HG02938 (cell line): ENCODE measurements at regions not wholly inside any gene's neighbourhood (a gene's known extent, or its start where the extent isn't known, plus 50 kb on each side); places are given as distances from the start of the nearest gene placed in this dataset.

Experiments used
- ATAC-seq: cut with Tn5 transposase; IDR thresholded peaks from one replicate; pipeline ENCODE4 v1.9.1; 2021; ENCODE audit warnings: mild to moderate bottlenecking, moderate library complexity; ENCODE audit not compliant: unreplicated experiment

DNA sequence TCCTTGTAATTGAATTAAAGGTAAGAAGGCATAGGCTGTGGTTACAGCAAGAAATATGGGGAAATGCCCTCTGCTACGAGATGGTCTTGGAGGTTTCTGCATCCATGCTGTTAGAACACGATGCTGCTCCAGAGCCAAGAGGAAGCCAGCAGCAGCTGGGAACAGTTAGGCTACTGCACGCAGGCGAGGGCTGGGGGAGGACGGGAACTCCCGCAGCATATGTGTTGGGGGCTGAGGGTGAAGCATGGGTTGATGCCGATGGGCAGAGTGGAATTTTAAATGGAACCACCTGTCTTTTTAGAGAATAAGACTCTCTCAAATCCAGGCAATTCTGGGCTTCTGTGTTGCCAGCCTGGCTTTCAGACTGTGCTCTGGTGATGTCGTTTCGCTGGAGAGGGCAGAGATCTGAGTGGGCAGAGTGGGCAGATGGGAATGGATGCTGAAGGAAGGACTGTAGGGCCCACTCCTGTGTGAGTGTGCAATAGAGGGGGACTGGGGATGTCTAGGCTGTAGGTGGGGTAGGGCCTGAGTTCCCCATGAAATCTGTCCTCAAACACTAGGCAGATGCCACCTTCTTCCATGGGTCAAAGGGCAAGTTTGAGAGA lies 417.0 kb upstream of the TPM1 start:
- no peak for ATAC-seq

DNA sequence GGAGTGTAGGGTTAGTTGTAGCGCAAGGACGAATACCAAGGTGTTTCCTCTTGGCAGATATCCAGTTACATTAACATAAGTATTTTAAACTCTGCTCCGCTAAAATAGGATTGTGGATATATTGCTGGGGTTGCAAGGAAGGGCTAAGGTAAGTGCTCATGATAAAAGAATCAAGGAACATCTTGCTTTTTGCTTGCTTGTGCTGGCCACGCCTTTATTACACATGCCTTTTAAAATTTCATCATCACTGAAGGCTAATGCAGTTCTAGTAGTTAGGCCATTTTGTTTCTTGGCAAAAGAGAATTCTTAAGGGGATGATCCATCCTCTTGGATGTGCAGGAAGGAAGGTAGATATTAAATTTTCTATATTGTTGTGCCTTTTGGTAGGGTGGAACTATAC lies 415.6 kb upstream of the TPM1 start:
- ATAC-seq, result no peak

DNA sequence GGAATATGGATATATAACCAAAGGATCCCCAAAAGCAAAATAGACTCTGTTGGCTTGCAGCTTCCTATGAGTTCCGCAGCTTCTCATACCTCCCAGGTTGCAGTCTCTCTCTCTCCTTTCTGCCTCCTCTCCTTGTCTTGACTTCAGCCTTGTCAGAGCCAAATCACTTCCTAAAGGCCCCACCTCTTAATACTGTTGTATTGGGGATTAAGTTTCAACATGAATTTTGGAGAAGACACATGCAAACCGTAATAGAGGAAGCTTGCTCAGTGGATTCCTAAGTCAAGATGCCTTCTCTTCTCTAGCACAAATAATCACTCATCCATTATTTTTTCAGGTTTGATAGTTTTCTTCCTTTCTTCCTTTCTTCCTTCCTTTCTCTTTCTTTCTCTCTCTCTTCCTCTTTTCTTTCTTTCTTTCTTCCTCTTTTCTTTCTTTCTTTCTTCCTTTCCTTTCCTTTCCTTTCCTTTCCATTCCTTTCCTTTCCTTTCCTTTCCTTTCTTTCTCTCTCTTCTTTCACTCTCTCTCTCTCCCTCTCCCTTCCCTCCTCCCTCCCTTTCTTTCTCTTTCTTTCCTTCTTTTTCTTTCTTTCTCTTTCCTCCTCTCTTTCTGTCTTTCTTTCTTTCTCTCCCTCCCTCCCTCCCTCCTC lies 411.3 kb upstream of the TPM1 start:
- no peak for ATAC-seq

DNA sequence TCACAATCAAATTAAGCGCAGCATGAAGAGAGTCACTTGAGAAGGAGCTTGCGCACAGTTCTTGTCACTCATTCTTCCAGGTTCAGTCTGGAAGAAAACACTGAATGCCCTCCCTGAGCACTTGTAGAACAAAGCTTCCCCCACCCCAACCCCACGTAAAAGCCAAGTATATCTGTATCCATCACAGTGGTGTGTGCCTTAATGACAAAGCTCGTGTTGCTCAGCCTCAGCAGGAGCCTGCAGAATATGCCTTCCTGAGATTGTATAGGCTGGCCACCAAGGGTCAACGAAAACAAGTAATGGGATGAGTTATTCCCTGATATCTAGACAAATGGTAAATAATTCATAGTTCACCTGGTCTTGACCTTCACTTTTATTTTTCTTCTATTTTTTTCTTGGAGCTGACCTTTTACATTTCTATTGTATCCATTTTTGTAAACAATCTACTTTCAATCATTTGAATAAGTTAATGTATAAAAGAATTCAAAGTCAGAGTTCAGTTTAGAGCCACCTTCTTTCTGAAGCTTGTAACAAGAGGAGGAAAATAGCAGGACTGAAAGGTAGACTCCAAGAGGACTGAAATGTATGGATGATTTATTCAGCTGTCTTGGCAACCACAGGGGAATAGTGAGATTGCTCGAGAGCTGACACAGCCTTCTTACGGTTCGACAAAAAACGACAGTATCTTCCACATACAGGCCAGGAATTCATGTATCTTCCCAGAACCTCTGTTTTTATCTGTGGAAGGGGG lies 405.5 kb upstream of the TPM1 start:
- ATAC-seq, result no peak

DNA sequence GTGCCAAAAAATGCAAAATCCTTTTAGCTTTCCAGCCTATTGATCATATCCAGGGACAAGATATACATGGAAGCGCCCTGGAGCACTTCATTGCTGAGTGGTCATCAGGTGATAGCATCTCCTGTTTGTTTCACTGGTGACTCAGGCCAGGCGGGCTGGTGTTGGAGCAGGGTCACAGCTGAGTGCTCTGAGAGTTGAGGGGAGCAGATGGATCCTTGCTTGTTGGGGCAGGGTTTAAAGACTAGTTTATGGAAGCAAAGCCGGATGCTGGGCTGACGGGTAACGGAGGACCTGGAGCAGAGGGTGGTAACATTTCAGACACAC lies 405.0 kb upstream of the TPM1 start:
- no peak for ATAC-seq

DNA sequence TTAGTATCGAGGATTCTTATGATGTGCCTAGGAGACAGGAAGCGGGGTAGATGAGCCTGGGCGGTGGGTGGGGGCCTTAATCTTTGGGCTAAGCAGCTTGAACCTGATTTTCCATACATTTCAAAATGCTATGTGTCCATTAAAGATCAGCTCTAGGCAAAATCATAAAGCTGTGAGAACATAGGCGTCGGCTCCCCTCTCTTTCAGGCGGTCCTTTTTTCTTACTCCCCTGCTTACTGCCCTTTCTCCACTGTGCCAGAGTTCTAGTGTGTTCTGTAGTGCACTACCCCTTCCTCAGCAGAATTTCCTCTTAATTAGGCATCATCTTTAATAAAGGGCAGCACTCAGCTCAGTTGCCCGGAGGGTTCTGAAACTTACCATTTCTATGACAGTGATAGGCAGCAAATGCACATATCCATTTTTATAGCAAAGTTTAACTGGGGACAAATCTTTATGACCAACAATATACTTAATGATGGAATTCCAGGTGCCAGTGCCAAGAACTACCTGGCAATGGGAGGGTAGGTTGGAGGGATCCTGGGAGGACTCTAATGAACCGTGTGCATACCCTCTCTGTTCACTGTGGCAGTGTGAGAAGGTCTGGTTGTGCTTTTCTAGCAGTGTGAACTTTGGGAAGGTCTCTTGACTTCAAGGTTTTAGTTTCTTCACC lies 404.5 kb upstream of the TPM1 start:
- ATAC-seq, result no peak

DNA sequence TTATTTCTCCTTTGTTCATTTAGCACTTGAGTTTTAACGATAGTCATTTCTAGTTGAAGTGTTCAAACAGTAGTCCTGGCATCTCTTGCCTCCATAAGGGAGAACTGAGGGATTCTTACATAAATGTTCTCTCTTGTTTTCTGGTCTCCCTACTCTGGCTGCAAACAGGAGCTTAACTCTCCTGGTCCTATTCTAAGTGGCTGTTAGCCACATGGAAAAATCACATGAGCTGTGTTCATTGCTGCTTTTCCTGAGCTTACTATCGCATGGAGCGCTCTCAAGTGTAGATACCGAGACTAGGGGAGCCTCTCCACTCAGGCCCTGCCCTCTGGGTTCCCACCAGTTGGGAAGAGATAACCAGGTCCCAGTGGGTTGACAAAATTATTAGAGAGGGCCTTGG lies 403.1 kb upstream of the TPM1 start:
- no peak for ATAC-seq

DNA sequence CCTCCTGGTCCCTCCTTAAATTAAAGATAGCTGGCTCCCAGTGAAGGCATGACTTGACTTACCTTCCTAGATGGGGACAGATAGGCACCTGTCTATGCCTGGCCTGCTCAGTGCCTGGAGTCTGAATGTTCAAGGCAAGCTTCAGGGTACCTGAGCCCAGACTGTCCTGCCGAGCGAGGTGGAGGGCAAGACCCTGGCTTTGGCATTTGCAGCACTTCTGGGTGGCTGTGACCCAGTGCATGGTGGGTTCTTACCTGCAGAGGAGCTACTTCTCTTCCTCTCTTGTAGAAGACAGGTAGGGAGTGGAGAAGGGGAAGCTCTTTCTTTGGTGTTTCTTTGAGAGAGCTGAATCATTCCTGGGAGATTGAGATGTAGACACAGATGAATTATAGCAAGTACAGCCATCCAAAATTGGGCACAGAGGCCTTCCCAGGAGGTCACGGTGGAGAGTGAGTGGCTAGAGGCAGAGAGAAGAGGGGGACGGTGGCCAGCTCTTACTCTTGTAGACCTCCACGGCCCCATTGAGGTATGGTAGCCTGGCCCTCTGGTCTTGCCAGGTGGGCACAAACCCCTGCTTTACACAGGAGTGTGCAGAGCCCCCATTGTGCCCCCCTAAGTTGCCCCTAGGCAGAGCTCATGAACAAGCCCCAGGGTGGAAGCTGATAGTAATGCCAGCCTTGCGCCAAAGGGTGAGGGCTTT lies 402.5 kb upstream of the TPM1 start:
- ATAC-seq, result no peak

DNA sequence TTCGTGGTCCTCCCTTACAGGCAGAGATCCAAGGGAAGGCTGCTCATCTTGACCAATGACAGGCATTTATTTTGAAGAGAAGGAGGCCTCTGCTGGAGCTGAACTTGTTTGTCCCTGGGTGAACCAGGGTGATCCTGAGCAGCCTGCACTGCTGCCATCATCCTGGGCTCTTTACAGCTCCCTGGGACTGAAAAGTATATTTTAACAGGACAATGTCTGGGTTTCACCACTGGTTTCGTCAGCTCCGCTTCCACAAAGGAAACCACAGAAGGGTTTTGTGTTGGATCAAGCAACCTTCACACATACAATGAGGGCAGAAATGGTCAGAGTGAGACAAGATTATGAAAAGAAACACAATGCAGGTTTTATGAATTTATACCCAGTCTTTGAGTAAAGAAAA lies 400.7 kb upstream of the TPM1 start:
- no peak for ATAC-seq

DNA sequence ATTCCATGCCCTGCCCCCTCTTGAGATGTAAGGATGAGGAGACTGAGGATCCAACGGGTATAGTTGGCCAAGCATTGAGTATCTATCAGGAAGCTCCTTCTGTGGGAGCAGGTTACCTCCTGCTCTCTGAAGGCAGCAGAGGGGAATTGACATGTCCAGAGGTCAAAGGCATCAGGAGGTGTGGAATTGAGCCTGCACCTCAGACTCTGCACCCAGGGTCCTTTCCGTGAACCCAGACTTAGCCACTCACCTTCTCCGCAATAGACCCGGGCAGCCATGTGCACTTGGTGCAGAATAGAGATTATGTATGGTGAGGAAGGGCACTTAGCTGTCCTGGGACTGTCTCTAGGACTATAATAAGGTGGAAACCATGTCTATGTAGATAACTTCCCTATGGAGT lies 399.0 kb upstream of the TPM1 start:
- ATAC-seq, result no peak

DNA sequence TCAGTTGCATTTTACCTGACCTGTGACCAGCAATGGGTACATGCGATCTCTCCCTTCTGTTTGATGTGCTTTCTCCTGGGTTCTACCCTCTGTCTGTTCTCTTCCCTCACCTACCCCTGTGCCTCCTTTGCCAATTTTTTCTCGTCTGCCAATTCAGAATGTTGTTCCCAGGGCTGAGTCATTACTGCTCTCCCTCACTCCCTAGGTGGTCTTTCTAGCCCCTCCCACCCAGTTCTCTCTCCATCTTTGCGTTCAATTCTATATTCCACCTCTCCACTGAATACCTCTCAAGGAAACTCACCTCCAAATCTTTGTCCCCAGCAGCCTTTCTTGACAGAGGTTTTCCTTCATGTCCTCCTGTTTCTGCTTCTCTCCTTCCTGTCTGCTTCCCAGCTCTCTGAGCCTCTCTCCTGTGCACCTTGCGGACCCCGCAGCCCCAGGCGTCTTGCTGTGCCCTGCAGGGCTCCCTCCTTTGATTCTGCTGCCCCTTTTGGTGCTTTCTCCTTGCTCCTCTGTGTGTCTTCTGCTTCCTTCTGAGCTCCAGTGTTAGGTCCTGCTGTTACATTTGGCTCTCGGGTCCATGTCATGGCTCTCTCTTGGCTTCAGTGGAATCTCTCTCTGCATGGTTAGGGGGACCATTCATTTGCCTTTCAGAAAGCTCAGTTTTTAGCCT lies 398.2 kb upstream of the TPM1 start:
- ATAC-seq, result no peak

DNA sequence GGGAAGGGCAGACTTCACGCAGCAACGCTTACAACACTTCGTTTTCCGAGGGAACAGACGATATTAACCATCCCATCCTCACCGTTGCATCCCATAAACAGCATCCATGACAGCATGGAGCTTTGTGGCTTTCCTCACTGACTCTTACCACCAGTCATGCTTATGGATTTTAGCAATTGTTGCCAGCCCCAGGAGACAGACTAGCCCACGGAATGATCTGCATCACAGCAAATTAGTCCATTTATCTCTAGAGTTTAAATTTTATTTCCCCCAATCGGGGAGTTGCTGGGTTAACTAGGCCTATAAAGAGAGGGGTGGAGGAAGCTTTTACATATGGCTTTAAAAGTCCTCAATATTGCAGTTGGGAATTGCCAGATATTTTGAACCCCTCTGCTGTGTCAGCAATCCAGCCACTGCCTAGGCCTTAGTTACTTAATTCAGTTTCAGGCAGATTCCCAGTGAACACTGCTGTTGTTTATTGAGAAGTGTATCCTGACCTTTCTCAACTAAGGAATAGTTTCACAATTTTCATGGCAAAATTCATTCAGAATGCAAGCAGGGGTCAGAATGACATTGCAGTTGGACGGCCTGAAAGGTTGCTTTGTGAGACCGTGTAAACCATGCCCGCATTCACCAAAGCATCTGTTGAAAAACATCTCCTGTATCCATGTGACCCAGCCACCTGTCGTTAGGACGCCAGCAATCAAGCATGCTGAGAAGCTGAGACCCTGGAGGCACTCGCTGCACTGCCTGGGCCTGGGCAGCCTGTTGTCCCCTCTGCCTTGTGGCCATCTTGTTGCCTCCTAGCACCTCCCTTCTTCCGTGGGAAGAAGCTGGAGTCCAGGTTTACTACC lies 397.4 kb upstream of the TPM1 start:
- no peak for ATAC-seq

DNA sequence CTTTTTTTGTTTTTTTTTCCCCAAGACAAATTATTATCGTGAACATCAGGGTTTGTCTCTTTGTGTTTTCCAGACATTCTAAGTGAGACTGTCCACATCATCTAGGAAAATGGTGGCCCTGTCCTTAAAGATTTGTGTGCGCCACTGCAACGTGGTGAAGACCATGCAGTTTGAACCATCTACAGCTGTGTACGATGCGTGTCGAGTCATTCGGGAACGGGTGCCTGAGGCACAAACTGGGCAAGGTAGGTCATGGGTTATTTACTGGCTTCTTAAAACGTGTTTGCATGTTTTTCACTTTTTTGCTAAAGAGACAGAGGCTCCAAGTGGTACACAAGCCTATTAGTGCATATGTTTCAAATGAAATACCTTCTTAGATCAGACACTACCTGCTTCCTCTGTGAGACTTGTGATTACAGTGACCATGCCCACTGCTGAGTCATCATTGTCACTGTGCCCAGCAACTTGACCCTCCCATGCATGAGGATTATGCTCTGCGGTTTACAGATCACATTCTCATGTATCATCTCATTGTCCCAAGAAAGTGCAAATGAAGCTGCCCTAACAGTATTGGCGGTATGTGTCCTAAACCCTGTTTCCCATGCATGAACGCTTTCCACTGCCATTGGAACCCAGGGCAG lies 395.2 kb upstream of the TPM1 start:
- no peak for ATAC-seq

DNA sequence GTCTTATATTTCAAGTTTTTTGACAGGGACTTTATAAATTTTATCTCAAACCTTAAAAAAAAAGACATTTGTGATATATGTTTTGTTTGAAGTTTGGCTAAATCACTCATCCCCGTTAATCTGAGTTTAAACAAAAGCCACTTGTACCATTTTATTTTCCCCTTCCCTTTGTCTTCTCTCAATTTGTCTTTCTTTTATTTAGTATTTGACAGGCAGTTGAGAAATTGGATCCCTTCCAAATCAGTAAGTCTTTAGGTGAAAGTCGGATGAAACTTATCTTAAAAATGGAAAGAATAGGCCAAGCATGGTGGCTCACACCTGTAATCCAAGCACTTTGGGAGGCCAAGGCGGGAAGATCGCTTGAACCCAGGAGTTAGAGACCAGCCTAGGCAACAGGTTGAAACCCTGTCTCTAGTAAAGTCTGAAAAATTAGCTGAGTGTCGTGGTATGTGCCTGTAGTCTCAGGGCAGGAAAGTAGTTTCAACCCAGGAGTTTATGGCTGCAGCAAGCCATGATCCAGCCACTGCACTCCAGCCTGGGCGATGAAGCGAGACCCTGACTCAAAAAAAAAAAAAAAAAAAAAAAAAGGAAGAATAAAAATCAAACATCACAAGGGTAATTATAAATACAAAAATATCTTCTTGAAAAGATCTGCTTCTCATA lies 394.6 kb upstream of the TPM1 start:
- ATAC-seq, result no peak

DNA sequence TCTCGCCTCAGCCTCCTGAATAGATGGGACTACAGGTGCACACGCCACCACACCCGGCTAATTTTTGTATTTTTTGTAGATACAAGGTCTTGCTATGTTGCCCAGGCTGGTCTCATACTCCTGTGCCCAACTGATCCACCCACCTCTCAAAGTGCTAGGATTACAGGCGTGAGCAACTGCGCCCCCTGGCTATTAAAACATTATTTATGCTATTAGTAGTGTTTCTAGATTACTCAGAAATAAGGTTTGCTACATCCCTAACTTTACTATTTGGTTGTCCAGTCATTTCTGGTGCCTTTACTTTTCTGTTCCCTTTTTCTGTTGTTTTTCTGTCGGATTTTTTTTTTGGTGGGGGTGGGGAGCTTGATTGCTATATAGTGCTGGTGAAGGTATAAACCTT lies 393.6 kb upstream of the TPM1 start:
- no peak for ATAC-seq

DNA sequence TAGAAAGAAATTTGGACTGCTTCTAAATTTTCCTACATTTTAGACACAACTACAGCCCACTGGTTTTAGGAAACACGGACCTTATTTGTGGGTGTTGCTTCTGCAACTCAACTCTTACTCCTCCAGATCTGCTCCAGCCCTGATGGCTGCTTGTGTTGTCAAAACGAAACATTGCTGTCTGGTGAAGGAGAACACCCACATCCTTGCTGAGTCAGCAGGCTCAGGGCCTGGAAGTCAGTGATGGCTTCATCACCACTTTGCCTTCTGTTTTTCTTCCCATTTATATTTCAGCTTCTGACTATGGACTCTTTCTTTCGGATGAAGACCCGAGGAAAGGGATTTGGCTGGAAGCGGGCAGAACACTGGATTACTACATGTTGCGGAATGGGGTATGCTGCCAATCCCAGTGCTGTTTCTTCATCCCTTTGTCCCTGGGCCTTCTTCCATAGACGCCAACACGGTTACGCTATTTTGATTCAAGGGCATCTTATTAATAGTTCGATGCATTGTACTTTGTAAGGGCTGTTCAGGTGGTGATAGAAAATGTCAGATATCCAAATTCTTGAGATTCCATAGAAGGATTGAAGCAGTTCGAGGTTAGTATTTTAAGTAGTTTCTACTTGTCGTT lies 392.6 kb upstream of the TPM1 start:
- peak; percentile 80 for ATAC-seq

DNA sequence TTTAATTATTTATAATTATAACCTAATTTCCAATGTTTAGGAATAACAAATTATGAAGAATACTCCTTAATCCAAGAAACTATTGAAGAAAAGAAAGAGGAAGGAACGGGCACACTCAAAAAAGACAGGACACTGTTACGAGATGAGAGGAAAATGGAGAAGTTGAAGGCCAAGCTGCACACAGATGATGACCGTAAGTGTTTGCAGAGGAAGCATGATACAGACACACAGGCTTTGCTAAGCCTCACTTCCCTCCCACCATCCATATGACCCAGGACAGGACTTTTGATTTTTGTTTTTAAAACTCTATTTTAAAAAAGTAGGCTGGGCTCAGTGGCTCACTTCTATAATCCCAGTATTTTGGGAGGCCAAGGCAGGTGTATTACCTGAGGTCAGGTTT lies 389.4 kb upstream of the TPM1 start:
- ATAC-seq, result no peak

DNA sequence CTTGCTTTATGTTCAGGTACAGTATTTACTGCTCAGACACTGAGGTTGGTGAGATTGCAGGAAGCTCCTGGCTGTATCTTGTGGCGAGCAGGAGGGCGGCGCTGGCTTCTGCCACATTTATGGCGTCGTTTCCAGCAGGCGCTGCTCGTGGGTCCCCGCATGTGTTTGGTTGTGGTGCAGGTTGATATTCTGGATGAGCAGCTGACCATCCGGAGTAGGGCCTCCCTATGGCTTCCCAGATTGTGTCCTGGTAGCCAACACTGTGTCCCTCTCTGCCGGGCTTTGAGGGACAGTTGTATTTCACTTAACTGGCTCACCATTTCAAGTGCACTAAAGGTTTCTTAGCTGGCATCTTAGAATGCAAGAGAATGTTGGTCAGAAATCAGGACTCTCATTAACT lies 386.5 kb upstream of the TPM1 start:
- no peak for ATAC-seq
